OCI-M2 (cell line): ENCODE measurements at regions not wholly inside any gene's neighbourhood (a gene's known extent, or its start where the extent isn't known, plus 50 kb on each side); places are given as distances from the start of the nearest gene placed in this dataset.
"Not testable (repeated sequence)": the region's sequence is repeated elsewhere in the genome, so short reads cannot be mapped to it uniquely, and the experiment has no call there.

Source experiments
- DNase-seq: peaks from one replicate; lab custom pipeline; 2025; ENCODE audit not compliant: unreplicated experiment; lab: John Stamatoyannopoulos, UW

DNA sequence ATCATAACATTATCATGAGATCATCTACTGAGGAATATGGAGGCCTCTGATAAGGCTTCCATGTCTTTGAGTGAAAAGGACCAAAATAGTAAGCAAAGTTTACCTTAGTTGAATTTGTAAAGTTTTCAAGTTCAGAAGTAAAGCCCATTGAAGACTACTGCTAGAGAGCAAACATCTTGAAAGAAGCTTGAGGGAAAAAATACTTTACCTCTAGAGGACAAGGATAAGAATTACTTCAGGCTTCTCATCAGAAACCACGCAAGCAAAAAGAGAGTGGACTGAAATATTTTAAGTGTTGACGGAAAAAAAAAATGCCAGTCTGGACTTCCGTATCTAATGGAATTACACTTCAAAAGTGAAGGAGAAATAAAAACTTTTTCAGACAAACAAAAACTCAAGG, 114.3 kb downstream of the MPP7 start:
- no peak for DNase-seq

DNA sequence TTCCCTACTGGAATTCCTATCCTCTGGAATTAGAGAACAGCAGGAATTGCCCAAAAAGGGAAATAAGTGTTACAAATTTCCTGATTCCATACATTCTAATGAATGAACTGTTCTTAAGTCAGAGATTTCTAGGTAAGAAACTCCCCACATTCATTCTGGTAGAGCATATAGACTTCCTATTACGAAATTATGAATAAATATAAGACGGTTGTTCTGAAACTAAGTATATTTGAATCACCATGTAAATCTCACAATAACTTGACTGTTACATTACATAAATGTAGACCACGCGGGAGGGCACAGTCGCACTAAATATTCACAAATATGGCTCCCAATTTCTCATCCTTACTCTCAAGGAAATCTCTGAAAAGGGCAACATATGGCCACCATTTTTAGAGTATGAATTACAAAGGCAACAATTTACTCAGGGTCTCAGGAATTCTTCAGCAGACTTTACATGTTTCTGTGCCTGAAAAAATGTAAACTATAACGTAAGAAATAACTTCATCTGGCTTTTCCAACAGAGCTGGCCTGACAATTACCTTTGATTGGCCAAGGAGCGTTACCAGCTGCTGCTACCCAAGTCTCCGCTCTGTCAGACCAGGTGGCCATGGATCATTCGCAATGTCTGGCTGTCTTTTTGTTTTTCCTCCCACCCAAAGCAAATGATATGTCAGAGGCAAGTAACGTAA, 115.8 kb downstream of the MPP7 start:
- no peak for DNase-seq

DNA sequence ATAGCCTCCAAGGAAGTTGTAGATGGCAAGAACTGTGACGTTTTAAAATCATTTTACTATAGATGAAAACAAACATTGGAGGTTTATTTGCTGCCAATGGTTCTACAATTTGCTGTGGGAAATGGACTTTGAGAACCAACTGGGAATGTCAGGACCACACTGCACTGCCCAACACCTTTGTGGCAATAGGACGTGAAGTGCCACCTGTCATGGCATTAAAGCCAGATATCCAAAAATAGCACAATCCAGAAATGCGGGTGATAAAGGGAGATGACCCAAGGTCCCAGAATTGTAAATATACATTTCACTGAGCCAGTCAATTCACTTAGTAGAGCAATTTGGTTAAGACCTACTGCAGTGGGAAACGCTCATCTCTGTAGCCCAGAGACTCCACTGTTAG, 116.4 kb downstream of the MPP7 start:
- no peak for DNase-seq

DNA sequence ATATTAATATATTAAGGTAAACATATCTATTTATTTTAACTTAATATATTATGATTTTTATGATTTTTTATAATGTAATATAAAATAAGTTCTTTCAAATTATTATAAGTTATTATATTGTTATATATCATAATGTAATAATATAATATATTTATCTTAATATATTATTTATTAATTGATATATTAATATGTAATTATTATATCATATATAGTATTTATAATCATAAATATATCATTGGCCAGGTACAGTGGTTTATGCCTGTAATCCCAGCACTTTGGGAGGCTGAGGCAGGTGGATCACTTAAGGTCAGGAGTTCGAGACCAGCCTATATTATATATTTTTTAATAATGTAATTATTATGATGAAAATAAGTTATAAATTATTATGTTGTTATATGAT, 118.1 kb downstream of the MPP7 start:
- DNase-seq = no peak

DNA sequence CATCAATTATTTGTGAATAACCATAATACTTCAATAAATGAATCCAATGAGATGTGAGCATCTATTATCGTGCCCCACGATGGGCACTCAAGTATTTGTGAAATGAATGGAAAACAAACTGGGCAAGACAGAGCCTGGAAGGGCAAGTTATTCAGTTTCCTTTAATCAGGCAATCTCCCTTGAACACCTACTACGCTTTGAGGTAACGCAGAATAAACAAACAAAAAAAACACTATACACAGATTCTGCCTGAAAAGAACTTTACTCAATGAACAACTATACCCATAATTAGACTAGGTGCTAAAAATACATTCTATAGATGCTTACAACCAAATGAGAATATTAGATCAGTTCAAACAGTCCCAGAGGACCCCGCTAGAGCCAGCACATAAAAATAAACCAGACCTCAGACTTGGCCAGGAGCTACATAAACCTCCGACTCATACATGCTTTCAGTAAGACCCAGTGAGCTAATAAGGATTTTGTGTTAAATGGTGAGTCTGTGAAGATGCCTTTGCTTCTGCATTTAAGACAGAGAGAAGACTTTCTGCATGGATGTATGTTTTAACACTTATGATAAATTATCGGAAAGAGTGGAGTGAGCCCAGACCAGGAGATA, 121.3 kb downstream of the MPP7 start:
- DNase-seq = no peak

DNA sequence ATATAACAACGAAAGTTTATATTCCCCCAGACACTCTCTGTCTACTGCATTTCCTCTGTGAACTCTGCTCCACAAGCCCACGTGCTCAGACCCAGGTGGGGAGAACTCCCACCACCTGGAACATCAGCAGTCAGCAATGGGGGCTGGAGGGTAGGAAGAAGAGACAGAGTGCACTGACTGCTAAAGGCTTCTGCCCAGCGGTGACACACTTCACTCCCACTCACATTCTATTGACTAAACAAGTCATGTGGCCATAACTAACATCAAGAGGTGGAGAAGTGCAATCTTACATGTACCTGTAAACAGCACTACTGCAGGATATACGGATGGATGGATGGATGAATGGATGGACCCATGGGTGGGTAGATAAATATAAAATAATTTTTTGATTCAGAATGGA, 122.2 kb downstream of the MPP7 start:
- no peak for DNase-seq

DNA sequence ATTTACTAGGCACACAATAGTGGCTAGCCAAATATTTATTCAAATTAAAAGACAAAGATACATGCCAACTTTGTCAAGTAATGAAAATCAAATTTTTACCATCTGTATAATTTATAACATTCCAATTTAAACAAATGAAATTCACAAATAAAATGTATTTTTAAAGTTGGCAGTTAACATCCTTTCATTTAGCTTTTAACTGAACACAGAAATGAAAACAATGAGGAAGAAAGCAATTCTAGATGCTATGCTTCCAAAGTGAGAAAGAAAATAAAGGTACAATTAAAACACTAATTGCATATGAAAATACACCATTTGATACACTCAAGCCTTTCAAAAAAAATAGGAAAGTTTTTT, 123.1 kb downstream of the MPP7 start:
- DNase-seq = no peak

DNA sequence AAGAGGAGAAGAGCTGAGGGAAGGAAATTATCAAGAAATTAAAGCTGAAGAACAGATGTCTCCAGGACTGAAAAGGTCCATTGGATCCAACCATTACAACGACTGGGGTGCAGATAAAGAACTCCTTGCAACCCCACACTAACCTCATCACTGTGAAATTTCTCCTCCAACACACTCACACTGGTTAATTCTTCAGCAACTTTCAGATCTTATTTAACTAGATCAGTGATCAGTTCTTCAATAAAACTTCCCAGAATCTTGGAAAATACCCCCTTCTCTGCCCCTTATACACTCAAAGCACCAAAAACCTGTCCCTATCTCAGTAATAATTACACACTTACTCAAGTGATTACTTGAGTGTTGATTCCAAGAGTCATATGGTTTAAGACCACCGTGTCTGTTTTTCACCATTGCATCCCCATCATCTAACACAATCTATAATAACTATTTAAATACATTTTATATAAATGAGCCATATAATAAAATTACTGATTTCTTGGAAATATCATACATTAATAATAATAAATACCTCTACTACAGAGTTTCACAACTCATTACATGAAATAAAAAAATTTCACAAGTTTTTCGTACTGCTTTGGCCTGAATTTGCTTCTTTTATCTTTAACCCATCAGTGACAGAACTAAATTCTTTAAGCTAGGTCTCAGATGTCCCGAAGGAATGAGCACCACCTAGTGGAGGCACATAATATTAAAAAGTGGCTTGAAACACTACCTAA, 123.7 kb downstream of the MPP7 start:
- DNase-seq = peak; percentile 16

DNA sequence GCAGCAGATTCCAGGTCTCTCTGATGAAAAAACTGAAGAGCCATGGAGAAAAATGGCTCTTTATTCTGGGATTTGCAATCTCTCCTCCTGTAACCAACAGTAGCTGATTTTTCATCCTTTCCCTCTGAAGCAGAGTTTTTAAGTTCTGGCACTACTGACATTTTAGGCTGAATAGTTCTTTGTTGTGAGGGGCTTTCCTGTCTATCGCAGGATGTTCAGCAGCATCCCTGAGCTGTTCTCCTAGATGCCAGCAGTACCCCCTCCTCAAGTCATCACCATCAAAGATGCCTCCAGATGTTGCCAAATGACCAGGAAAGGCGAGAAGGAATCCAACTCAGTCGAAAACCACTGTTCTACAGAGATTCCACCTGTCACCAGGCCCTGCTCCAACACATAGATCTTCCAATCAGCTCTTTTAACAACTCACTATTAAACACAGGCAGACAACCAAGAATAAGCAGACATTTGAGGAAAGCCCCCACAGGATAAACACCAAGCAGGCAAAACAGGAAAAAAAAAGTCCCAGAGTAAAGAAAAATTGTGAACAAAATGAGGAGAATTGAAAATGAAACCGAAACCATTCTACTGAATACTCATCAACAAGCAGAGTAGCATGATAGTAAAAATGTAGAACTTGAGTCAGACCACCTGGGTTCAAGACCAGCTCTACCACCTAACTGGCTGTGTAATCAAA, 124.8 kb downstream of the MPP7 start:
- DNase-seq = no peak

DNA sequence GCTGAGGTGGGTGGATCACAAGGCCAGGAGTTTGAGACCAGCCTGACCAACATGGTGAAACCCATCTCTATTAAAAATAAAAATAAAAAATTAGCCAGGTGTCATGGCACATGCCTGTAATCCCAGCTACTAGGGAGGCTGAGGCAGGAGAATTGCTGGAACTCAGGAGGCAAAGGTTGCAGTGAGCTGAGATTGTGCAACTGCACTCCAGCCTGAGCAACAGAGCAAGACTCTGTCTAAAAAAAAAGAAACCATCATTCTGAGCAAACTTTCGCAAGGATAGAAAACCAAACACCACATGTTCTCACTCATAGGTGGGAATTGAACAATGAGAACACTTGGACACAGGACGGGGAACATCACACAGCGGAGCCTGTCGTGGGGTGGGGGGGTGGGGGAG, 126.4 kb downstream of the MPP7 start:
- not testable (repeated sequence) for DNase-seq

DNA sequence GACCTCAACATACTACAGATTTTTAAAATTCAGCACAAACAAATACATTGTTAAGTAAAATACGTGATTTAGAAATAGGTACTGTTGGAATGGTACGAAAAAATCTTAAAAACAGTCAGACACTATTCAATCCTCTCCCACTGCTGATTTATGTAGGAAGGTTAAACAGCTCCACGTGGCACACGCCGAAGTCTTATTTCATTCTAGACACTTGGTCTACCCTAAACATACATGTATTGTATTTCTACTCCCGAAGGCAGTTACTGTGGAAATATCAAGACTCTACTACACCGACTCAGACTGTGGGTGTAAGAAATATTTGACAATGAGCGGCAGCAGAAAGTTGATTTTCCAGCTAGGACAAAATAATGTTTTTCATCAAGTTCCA, 130.6 kb downstream of the MPP7 start:
- no peak for DNase-seq

DNA sequence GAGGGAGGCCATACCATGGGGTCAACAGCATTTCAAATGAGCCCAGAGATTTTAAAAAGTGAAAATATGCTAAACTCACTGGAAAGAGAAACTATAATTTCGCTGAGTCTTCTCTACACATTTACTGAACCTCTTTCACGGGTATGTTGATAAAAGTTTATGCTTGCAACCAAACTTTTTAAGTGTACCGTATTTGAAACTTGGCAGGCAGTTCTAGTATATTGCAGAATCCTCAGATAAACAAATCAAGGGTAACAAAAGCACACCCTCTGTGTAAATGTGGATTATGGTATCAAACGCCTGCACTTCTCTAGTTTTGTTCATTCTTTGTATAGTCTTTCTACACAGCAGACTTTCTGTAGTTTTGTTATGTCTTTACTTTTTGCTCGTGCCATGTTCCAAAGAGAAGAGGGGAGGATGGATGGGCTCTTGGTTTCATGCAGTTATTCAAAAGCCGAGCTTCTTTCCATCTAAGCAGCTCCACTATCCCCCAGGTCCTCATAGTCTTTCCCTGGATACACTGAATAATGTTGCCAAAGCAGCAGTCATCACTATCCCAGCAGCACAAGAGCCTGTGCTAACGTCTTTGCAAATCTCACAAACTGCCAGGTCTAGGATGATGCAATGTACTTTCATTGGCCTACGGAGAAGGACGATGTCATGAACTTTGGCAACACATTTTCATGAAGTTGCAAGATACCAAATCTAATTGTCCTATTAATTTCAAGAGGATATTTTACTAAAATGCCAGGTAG, 131.2 kb downstream of the MPP7 start:
- no peak for DNase-seq

DNA sequence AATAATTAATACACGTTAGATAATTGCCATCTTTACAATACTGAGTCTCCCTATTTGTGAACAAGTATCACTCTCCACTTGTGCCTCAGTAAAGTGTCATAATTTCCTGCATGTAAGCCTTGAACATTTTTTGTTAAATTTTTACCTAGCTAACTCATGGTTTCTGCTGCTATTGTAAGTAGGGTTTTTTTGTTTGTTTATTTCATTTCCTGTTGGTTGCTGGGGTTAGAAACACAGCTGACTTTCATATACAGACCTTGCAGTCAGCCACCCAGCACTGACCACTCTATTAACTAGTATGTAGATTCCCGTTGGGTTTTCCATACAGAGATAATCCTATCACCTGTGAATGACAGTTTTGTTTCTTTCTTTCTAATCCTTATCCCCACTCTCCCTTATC, 133.3 kb downstream of the MPP7 start:
- no peak for DNase-seq

DNA sequence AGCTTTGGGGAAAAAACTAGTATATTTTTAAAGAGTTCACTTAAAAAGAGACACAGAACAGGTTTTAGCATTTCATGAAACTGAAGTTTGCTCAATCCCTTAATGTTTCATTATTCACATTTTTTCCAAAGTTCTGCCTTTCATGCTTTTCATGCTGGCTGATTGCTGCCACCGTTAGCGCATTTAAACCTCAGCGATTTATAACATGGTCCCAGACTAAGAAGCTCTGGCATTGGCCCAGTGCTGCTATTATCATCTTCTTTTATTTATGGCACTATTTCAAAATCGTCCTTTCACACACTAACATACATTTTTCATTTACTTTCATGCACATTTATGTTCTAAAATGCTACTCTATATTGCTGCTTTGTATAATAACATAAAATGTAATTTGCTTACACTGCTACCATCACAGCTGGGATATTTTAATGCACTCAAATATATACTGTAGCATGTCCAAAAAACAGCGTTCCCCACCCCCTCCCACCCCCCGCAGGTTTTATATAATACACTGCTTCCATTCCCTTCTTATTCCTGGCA, 141.9 kb downstream of the MPP7 start:
- DNase-seq = no peak

DNA sequence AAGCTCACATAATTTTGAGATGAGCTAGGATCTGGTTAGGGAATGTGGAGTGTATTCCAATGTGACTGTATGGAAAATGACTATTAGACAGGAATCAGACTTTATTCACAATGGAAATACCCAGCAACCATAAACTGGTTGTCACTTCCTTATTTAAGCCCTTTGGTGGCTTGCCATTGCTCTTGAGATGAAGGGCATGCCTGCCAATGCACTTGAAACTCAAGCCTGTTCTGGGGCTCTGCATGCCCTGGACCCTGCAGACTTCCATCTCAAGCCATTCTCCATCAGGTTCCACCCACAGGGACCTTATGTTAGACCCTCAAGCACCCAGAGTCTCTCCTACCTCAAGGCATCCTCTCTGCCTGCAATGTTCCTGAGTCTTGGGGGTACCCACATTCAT, 145.5 kb downstream of the MPP7 start:
- no peak for DNase-seq

DNA sequence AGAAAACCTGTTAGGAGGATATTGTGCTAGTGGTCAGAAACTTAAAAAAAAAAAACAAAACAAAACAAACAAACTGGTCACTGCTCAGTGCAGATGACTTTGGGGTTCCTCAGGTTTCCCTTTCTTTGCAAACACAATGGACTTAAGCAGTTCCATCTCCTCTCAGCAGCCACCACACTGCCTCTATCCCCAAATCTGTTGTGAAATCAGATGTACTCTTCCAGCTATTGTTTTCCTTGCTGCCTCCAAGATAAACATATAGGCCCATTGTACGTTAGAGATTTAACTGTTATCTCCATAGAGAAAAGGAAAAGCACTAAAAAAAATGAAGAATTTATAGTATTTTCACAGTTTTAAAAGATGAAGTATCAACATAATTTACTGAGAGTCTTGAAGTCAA, 147.1 kb downstream of the MPP7 start:
- no peak for DNase-seq

DNA sequence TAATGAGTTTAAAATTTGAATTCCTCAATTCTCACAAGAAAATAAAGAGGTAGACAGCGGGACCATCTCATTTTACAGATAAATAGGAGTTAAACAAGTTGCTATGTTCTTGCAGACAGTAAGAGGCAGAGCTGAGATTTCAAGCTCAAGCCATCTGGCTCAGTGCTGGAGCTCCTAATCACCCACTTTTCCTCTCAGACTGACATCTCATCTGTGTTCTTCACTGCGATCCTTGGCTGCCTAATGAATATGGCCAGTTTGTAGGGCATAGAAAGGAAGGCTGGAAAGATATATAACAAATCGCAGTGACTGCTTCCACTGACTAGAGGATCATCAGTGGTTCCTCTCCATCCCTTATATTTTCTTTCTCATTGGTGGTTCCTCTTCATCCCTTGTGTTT, 151.2 kb downstream of the MPP7 start:
- DNase-seq = no peak

DNA sequence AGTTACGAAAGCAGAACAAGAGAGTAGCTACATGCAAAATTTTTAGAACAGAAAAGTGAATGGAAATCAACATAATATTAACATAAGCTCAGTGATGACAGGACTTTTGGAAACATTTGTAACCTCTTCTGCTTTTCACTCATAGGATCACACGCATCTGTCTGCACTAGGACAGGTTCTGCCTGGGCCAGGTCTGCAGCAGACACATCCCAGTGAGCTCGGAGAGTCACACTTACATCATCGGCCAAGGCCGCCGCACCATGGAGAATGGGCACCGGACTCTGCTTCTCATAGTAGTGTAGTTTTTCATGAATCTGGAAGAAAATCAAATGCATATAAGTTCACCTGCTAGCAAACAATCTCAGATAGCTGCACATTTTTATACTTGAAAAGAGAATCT, 150.9 kb upstream of the ODAD2 start:
- no peak for DNase-seq

DNA sequence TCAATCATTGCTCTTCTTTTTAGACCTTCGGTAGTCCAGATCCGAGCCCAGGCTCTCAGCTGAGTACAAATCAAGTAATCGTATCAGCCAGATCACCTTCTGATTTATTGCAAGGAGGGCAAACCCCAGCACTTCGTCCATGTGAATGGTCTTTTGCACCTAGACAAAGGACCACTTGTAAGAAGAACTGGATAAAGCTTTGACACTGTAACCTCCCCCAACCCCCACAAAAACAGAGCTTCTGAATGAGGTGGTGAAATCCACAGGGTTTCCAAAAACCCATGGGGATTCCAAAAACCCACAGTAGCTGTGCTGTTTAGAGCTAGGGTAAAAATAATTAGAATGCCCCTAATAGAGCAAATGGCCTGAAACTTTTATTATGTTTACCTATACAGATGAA, 148.8 kb upstream of the ODAD2 start:
- no peak for DNase-seq

DNA sequence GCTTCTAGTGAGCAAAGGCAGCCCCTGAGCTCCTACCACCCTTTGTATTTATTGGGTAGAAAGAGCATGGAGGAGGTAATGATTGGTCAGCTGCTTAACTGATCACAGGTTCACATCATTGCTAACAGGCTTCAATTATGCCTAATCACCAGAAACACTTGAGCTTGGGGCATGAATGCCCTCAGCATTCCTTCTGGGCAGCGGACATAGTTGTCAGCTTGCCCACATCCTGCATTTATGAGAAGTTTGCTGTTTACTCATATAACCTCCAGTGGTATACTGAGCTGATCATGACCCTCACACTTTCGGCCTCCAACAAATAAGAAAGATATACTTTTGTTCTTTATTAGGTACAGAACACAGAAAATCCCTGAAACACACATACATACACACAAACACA, 140.3 kb upstream of the ODAD2 start:
- no peak for DNase-seq
